DMS153 (cell line): ENCODE measurements at regions not wholly inside any gene's neighbourhood (a gene's known extent, or its start where the extent isn't known, plus 50 kb on each side); places are given as distances from the start of the nearest gene placed in this dataset.

Experiments used
- DNase-seq: peaks from one replicate; lab custom pipeline; 2025; lab: John Stamatoyannopoulos, UW

DNA sequence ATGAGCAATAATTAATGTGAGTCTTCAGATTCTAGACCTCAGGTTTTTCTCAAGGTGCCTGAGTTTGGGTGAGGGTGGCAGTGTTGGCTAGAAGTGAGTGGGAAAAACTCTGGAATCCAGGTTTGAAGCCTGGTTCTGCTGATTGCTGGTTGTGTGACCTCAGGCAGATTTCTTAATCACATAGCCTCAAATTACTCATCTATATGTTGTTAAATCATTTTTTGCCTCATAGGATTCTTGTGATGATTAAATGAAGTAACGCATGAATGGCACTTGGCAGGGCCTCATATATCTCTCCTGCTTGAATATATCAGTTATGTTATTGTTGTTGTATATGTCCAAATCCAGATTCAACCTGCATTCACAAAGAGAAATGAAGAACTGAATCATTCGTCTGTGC is 60.5 kb downstream of the NR2F2 start:
- DNase-seq, result no peak

DNA sequence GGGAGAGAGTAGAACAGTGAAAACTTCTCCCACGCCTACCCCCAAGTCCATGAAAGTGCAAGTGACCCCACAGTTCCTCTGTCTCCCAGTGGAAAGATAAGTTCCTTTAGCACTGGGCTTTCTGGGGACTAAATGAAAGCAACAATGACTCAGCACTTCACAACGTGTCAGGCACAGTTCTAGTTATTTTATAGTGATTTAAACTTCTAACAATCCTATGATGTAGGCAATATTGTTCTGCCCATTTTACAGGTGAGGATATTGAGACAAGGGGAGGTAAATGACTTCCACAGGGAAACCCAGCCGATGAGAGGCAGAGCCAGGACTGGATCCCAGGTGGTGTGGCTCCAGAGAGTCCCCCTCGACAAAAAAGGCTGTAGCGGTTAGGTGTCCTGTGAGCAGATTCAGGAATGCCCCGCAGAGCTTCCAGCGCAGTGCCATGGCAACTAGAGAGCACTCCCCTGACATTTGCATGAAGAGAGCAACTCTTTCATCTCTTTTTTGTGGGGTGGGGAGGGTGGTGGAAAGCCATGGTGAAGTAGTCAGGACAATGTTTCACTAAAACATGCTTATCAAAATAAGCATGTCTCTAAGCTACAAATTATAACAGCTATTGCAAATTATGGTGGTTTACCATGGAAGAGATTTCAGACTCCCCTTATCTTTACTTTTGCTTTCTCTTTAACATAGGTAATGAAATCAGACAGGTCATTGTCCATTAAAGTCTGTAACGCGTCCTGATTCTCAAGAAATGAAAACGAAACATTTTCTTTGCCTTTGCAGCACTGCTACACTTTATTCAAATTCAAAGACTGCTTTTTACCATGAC is 62.1 kb downstream of the NR2F2 start:
- DNase-seq, result no peak

DNA sequence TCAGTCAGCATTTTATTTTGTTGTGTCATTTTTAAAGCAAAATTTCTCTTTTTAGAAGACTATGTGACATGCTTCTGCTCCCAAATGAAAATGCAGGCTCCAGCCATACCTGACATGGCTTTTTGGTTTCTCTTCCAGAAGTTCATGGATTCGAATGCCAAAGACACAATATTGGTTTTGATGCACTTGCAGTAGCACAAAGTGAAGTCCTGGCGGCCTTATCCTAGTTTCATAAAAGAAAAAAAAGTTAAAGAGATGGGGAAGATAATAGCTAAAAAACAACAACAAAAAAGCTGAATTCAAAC is 62.7 kb downstream of the NR2F2 start:
- DNase-seq, result no peak

DNA sequence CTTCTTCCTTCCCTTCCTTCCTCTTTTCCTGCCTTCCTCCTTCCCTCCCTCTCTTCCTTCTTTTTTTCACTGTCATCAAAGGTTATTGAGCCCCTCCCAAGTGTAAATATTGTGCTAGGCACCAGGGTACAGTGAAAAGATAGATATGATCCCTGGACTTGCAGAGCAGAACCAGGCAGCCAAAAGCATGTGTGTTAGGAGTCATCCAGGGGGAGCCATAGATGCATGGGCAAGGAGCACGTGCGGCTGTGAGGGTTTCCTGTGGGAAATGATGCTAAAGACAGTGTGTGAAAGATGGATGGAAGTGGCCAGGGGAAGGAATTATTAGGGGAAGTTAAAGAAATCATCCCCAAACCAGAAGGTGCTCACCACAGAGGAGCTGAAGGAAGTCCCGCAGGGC is 65.2 kb downstream of the NR2F2 start:
- DNase-seq, result no peak

DNA sequence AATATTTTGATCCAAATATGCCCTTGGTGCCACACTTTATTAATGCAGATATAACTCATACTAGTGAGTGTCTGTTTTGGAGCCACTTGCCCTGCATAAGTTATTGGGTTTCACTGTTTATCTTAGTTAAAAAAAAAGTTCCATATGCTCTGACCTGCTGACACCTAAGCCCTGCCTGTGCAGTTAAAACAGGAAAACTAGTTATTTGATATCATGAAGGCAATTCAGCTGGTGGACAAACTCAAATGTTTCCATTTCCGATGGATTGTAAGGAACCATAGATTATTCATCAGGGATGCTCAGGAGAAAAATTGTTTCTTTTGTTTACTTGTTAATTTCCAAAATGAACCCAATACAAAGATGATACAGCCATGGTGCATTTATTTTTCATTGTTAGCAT is 68.3 kb downstream of the NR2F2 start:
- no peak for DNase-seq

DNA sequence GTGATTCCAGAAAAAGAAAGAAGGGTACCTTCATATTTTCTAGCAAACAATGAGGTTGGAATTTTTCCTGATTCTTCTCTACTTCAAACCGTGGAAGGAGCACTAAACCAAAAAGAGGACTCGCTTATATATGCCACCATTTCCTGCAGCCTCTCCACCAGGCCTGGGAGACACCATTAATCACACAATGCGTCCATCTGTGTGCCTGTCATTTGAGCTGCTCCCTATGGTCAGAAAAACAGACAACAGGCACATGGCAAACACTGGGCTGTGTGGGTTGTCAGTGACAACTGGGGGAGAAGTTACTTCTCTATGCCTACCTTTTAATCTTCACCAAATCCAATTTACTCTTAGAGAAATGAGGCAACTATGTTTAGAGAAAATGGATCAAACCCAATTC is 71.9 kb downstream of the NR2F2 start:
- no peak for DNase-seq

DNA sequence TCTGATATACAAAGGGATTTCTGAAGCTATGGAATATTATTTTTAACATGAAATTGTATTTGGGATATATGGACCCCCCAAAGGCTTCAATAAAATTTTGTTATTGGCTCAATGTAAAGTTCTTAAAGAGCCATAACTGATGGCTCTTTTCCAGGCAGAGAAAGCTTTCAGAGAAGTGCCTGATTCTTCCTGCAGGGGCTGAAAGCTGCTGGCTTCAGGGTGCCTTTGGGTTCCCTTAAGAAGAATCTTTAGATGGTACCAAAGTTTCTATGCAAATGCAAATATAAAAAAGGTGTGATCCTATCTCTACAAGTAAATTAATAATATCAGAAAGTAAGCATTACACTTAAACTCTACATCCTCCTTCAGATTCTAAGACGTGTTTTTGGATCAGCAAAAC is 72.6 kb downstream of the NR2F2 start:
- no peak for DNase-seq

DNA sequence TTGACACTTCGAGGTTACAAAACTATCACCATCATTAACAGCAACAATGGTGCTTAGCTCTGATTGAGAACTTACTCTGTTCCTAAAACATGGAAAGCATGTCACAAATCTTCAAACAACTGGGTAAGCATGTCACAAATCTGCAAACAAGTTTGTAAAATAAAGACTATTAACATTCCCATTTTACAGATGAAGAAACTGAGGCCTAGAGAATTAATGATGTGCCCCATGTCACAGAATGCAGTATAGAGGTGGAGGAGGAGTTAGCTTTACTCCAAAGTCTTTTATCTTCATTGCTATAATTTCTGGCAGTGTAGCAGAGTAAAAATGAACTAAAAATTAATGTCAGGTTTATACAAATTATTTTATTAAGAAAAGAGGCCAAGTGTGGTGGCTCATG is 73.4 kb downstream of the NR2F2 start:
- DNase-seq, result no peak

DNA sequence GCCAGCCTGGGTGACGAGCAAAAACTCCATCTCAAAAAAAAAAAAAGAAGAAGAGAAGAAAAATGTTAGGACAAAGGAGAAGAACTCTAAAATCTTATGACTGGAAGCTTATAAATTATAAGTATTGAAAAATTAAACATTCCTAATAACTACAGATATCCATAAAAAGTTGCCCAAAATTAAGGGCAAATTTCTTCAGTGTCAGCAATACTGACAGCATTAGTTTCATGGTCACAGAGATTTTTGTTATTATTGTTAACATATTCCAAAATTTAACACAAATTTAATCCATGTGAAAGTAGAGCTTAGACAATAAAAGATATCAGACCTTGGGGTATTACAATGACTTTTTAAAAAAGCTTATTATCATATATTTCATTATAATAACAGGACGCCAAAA is 74.1 kb downstream of the NR2F2 start:
- no peak for DNase-seq

DNA sequence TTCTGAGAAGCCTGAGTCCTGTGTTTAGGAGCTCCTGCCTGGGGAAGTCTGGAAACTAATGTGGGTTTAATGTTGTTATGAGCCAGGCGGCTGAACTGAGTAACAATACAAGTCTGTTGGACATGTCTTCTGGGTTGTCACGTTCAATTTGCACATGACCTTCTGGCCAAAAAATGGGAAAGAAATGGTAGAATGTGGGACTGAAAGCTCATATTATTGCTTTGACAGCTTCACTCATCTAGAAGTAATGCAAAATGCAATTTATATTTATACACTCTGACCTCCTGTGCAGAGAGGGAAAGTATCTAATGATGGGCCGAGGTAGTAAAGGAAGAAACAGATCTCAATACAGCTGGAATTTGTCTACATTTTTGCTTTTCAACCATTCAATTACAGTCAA is 75.8 kb downstream of the NR2F2 start:
- no peak for DNase-seq

DNA sequence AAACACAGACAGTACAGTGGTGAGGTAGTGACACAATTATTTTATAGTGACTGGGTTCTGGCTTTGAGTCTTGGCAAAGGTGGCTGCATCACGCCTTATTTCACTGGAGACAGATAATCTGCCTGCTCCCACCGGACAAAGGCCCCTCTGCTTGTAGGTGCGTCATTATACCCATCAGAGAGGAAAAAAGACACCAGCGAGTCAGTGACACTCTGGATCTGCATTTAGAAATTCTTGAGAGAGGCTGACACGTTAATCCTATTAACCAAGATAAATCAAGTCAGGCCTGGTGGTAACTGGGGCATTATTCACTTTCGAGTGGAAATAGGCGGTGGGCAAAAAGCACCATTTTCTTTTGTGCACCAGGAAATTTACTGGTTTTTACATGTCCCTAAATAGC is 76.2 kb downstream of the NR2F2 start:
- DNase-seq, result no peak

DNA sequence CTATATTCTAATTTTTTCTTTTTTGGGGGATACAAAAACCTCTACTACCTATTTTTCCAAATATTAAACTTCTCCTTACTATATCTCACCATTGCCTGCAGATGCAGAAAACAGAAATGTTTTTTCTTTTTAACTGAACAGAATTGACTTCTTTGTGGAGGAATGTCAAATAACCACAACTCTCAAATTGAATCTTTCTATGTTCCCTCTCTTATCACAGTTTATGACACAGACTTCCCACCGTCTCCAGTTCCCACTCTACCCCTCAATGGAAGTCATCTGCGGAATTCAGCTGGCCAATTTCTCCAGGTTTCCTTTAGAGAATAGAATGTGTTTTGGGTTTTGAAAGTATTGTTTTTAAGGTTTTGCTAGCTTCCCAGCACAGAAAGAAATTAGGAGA is 77.0 kb downstream of the NR2F2 start:
- DNase-seq, result no peak

DNA sequence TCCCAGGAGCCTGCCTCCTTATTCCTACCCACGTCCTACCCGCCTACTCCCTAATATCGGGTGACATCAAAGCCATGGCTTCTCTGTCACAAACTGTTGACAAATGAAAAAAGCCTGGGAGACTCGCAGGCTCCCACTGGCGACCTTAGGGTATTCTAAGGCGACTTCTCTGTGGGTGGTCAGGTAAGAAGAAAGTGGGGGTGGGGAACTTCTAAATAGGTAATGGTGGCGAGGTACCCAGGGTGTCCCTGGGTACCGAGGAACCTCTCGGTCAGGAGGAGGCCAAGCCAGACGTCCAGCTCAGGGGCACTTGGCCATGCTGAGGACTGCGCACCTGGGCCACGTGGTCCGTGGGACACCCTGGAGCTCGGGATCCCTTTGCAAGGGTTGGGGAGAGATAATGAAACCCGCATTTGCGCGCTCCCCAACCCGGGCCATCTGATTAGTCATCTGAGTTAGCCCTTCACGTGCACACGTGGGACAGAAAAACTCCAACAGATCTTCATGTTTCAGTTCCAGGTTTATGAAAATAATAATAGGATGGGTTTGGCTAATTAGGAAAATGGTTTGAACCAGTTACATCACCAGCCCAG is 78.2 kb downstream of the NR2F2 start:
- no peak for DNase-seq

DNA sequence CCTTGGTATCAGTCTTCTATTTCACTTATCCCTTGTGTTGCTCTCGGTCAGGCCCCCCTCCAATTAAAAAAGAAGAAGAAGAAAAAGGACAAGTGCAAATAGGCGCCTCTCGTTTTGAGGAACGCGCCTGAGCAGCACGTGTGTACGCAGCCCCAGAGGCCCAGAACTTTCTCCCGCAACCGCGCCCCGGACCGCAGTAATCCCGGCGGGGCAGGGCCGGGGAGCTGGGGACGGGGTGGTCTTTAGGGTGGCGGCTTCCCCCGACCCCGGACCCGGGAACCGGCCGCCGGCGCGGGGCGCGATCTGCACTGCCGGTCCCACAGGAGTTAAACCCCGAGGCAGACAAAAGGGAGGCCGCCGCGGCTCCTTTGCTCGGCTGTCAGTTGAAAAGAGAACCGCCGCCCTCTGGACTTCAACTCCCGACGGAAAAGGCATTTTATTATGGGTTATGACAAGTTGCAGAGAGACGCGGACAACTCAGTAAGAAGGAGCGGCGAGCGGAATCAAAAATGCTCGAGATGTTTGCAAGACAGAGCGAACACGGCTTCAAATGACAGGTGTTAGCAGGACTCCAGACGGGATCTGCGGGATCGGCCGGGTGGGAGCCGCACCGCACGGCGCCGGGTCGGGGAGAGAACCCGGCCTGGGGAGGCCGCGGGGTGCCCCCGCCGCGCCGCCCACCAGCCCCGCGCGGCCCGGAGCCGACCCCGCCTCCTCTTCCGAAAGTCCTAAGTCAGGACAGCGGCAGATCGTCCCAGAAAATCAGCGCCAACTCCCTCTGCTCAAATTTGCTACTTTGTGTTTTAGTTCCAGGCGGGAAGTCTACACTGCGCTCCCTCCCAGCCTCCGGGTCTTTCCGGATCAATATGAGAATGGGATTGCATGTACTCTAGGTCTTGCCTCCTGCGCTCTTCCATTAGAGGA is 79.0 kb downstream of the NR2F2 start:
- DNase-seq, result no peak

DNA sequence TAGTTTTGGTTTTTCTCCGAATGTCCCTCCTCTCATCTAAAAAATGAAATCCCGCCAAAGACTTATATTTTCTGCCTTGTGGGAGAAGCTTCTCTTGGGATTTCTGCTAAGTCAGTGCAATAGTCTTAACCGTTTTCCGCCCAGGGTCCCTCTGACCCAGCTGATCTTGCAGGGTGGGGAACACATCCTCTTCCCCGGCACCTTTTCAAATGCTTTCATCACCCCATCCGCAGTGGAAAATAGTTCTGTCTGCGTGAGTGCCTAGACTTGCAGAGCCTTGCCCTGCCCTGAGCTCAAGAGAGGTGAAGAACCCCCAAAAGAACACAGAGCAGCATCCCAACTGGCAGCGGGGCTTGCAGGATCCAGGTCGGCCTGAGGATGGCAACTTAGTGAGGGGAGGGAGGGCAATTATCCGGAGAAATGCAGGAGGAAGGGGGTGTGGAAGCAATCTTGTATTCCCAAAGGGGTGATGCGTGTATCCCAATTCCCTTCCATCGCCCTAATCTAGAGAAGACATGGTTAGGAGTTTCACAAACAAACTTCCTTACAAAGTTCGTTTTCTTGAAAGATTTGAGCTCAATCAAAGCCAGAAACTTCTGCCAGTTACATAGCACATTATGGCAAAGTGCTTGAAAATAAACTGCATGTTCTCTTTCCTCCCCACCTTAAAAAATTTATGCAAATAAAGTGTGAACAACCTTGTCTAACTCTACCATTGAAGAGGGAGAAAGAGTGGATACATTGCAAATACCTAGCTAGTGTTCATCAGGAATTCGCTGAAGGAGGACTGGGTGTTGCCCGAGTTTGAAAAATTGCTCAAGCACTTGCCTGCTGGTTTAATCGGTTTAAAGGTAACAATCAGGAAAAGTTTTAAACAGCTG is 79.9 kb downstream of the NR2F2 start:
- DNase-seq, result no peak

DNA sequence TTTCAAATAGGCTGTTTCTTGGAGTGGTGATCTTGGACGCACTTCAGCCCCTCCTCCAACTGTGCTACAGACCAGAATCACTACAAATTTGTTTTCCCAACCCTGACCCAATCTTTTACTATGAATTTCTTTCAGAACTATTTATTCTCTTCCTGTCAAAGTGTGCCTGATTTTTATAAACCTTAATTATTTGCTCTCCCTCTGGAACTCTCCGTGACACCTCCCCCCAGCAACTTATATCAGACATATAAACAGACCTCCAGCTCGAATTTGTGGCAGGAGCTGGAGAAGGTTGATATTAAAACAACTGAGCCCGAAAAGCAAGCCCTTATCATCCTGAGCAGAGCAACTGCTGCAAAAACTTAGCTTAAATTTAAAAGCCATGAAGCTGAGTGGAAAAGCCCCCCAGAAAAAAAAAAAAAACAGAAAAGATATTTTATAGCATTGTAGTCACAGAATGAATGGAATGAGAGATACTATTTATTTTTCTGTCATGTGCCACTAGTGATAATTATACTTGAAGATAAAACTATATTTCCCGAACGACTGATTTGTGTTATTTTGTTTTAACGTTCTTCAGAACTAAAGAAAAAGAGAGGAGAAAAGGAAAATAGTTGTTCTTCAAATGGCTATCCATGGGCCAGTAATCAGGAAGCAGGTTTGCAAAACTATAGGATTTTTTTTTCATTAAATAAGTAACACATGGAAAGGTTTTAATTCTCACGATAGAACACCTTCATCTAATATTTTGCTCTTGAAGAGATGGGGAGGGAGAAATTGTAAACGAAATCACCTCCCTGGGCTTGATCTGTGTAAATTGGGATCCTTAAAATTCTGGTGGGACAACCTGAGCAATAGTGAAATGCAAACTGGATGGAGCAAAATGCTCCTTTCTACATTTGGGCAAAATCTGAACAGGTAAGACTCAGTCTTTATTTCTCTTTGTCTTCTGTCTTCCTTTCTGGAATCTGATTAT is 80.8 kb downstream of the NR2F2 start:
- no peak for DNase-seq

DNA sequence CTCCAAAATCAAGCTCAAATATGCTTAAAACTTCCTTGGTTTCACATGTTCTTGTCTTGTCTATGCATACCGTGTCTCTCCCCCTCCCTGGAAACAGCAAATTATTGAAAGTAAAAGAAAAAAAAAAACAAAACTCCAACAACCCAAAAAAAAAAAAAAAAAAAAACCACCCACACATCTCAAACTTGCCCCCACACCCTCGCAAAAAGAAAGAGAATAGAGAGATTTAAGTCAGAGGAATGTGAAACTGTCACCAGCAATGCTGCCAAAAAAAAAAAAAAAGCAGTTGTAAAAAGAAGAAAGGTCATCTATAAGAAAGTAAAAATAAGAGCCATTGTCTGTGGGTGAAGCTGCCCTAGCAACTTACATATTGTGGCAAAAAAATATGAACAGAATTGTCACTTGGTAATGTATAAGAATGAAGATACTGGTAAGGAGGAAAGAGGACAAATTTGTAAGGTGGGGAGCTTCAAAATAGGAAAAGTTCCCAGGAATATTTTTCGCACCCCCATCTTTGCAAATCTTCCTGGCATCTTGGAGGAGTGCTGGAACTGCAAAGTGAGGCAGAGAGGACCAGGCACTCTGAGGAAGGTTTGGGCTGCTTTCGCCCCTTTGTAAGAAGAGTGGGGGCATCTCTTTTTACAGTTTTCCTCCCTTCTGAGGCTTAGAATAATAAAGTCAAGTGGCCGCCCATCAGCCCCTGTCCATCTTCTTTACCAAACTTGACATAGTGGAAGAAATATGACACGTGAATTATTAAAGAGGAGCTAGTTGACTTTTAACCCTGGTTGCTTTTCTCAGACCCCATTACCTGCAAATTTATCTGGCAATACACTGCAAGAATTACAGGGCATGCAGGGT is 81.8 kb downstream of the NR2F2 start:
- no peak for DNase-seq

DNA sequence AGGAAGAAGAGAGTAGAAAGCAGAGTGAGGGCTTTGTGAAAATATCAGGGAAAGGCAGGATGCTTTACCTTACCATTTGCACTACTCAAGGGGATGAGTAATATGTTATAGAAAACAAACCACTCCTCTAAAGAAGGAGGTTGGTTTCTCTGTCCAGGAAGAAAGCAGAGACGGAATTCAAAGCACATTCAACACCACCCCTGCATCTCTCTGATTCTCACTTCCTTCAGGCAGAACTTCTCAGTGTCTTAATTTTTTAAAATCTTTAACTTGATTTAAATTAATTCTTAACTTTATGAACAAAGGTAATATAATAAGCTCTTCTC is 82.4 kb downstream of the NR2F2 start:
- DNase-seq, result no peak

DNA sequence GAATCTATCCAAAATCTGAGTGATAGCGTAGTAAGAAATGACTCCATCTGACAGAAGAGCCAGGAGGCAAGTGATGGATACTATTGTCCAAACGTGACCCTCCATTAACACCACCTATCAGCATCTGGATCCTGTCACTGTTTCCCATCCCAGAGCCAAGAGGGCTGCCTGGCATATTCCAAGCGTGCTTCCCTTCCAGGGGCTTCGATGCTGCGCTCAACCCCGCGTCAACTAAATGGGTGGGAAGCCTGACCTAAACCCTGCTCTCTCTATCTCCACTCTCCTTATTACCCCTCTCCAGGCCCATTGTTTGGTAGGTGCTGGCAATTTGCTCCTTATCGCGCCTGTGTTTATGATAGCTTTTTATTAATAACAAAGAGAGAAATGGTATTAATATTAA is 83.2 kb downstream of the NR2F2 start:
- DNase-seq, result no peak

DNA sequence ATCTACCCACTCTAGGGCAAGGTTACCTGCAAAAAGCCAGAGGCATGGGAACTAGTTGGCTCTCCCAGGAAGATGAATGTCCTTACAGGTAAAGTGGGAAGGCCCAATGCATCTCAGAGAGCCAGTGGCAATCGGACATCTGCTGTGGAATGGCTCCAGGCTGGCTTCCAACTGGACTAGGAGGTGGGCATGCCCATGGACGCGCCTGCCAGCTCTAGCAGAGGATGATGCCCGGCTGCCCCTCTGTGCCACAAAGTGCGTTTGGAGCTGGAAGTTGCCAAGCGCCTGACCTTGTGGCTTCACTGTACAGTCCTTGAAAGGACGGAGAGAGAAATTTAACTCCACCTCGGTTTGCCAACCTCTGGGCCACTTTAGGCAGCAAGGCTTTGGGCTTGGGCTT is 84.4 kb downstream of the NR2F2 start:
- no peak for DNase-seq
